ENCODE measurements at regions not wholly inside any gene's neighbourhood (a gene's known extent, or its start where the extent isn't known, plus 50 kb on each side); places are given as distances from the start of the nearest gene placed in this dataset.

DNA sequence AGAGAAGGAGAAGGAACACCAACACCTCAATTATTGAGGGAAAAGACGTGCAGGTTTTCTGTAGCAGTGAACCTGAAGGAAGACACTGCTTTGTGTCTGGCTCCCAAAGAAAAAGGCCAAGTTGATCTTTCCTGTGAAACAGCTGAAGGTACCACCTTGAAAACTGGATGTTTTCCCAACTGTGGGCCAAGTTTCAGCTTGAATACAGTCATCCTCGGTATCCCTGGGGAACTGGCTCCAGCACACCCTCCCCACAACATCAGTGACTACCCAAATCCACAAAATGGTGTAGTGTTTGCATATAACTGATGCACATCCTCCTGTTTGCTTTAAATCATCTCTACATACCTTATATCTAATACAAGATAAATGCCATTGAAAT, 297.0 kb upstream of the PITRM1 start:
- no peak for TF ChIP-seq EZH2 (IDR thresholded peaks at IDR 0.05; ENCODE audit: borderline replicate concordance, insufficient read depth, low read depth, low read length, poor library complexity, severe bottlenecking)
- TF ChIP-seq, protein P1, sequence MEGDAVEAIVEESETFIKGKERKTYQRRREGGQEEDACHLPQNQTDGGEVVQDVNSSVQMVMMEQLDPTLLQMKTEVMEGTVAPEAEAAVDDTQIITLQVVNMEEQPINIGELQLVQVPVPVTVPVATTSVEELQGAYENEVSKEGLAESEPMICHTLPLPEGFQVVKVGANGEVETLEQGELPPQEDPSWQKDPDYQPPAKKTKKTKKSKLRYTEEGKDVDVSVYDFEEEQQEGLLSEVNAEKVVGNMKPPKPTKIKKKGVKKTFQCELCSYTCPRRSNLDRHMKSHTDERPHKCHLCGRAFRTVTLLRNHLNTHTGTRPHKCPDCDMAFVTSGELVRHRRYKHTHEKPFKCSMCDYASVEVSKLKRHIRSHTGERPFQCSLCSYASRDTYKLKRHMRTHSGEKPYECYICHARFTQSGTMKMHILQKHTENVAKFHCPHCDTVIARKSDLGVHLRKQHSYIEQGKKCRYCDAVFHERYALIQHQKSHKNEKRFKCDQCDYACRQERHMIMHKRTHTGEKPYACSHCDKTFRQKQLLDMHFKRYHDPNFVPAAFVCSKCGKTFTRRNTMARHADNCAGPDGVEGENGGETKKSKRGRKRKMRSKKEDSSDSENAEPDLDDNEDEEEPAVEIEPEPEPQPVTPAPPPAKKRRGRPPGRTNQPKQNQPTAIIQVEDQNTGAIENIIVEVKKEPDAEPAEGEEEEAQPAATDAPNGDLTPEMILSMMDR (IDR thresholded peaks at IDR 0.05) = no peak

Measured in B cell (primary cell).